Ishikawa (cell line): ENCODE measurements at regions not wholly inside any gene's neighbourhood (a gene's known extent, or its start where the extent isn't known, plus 50 kb on each side); places are given as distances from the start of the nearest gene placed in this dataset.
A peak's percentile ranks its signal among the peaks of the same experiment; 100 is the strongest.

ENCODE experiments used
- CEBPB ChIP-seq: IDR thresholded peaks from 2 replicates; pipeline ENCODE4 v1.6.1; 2012
- EGR1 ChIP-seq: IDR thresholded peaks from 2 replicates; pipeline ENCODE4 v1.6.1; 2012
- EP300 ChIP-seq: IDR thresholded peaks from 2 replicates; pipeline ENCODE4 v1.6.1; 2012; ENCODE audit warnings: borderline replicate concordance
- REST ChIP-seq: IDR thresholded peaks from 2 replicates; pipeline ENCODE4 v1.6.1; 2012; ENCODE audit warnings: low read depth, mild to moderate bottlenecking
- TAF1 ChIP-seq: IDR thresholded peaks from 2 replicates; pipeline ENCODE4 v1.6.1; 2012; ENCODE audit warnings: low read depth, mild to moderate bottlenecking
- TCF12 ChIP-seq: IDR thresholded peaks from 2 replicates; pipeline ENCODE4 v1.6.1; 2012; ENCODE audit warnings: low read depth

- TF ChIP-seq EGR1 (no peak), REST (no peak), EP300 (peak; percentile 69), CEBPB (no peak), TCF12 (peak; percentile 73), TAF1 (no peak)
These were observed 81.2 kb upstream of the MAP3K1 start for GRCh38 chr5:56734091-56734694.
